Astrocyte of the spinal cord (primary cell): ENCODE measurements at regions not wholly inside any gene's neighbourhood (a gene's known extent, or its start where the extent isn't known, plus 50 kb on each side); places are given as distances from the start of the nearest gene placed in this dataset.

Source experiments
- DNase-seq: peaks from one replicate; pipeline ENCODE4 v3.0.0; 2011; ENCODE audit warnings: low read depth, low spot score
- H3K4me3 ChIP-seq: 2 replicates; pipeline ENCODE4 v1.5.1; 2011; ENCODE audit warnings: low read depth, mild to moderate bottlenecking, low read length, moderate library complexity
- in situ Hi-C: cut with HindIII; loops from 2 replicates; pipeline ENCODE4 v1.10.0; 2017; ENCODE audit warnings: low sequenced_read_pairs
- TF ChIP-seq, protein P1 (sequence below): IDR thresholded peaks from 2 replicates; pipeline ENCODE4 v1.5.1; 2012; ENCODE audit warnings: low read depth, mild to moderate bottlenecking, low read length, inconsistent platforms

DNA sequence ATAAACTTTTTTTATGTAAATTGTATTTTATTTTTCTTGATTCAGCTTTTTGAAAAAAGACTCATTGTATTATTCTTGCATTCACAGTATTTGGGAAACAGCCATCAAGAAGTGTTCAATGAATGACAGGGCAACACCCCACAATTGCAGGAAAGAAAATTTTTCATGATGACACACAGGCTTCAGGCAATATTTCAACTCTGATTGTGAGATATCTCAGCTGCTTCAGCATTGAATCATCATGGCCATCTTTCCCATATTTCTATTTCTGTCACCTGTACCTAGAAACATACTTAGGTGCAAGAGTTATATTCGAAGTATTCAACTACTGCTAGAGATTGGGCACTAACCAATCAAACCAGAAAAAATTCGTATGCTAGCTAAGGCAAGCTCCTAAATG, 446.0 kb downstream of the ISL1 start:
- TF ChIP-seq, protein P1, sequence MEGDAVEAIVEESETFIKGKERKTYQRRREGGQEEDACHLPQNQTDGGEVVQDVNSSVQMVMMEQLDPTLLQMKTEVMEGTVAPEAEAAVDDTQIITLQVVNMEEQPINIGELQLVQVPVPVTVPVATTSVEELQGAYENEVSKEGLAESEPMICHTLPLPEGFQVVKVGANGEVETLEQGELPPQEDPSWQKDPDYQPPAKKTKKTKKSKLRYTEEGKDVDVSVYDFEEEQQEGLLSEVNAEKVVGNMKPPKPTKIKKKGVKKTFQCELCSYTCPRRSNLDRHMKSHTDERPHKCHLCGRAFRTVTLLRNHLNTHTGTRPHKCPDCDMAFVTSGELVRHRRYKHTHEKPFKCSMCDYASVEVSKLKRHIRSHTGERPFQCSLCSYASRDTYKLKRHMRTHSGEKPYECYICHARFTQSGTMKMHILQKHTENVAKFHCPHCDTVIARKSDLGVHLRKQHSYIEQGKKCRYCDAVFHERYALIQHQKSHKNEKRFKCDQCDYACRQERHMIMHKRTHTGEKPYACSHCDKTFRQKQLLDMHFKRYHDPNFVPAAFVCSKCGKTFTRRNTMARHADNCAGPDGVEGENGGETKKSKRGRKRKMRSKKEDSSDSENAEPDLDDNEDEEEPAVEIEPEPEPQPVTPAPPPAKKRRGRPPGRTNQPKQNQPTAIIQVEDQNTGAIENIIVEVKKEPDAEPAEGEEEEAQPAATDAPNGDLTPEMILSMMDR = no peak
- H3K4me3 ChIP-seq = no peak overlapping the region
- in situ Hi-C loops = no loop called here
- no peak for DNase-seq

DNA sequence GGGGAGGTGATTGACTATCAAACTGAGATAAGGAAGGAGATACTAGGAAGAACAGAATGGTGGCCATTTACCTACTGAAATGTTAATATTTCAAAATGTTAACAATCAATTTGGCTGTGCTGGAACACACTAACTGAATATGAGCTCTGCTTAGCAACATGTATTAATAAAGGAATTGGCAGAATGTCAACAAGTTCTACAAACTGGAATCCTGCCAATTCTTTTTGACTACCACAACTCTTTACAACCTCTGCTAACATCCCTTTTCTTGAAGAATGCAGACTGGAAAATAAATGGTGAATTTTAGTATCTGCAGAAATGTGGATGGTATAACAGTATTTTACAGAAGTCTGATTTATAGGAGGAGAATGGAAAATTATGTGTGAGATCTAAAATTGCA, 446.4 kb downstream of the ISL1 start:
- TF ChIP-seq, protein P1 = no peak
- in situ Hi-C loops = no loop called here
- no peak for DNase-seq
- H3K4me3 ChIP-seq = no peak overlapping the region

GRCh38 chr5:51832934-51833470, 449.8 kb downstream of the ISL1 start:
- TF ChIP-seq, protein P1 = no peak
- DNase-seq = no peak
- no peak overlapping the region for H3K4me3 ChIP-seq
- in situ Hi-C loops = no loop called here

- TF ChIP-seq, protein P1 = no peak
- H3K4me3 ChIP-seq = no peak overlapping the region
- in situ Hi-C loops = no loop called here
- DNase-seq = no peak
Observed at GRCh38 chr5:51838459-51838858, 455.2 kb downstream of the ISL1 start.

DNA sequence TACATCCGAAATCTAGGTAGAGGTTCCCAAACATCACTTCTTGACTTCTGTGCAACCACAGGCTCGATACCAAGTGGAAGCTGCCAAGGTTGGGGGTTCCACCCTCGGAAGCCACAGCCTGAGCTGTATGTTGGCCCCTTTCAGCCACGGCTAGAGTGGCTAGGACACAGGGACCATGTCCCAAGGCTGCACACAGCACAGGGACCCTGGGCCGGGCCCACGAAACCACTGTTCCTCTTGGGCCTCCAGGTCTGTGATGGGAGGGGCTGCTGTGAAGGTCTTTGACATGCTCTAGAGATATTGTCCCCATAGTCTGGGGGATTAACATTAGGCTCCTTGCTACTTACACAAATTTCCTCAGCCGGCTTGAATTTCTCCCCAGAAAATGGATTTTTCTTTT, 460.6 kb downstream of the ISL1 start:
- TF ChIP-seq, protein P1 = no peak
- no peak overlapping the region for H3K4me3 ChIP-seq
- DNase-seq = no peak
- in situ Hi-C loops = no loop called here

GRCh38 chr5:51846015-51846414, 462.8 kb downstream of the ISL1 start:
- DNase-seq = no peak
- in situ Hi-C loops = no loop called here
- H3K4me3 ChIP-seq = no peak overlapping the region
- TF ChIP-seq, protein P1 = no peak

DNA sequence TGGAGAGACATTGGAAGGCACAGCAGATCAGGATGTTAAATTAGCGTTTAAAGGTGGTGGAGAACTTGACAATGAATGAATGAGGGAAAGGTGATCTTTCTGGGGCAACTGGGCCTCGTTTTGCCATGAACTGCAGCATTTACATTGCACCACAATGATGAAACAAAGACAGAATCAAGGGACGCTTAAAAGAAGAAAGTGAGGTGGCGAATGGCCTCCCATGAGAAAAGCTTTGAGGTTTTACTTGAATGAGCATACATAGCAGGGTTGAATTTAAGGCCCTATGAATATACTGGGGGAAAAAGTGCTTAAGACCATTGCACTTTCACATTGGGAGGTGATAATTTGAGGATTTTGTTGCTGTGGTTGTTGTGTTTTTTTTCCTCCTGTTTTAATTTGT, 476.4 kb downstream of the ISL1 start:
- H3K4me3 ChIP-seq = no peak overlapping the region
- DNase-seq = no peak
- TF ChIP-seq, protein P1 = no peak
- in situ Hi-C loops = no loop called here
